Astrocyte (in vitro differentiated cells and primary cell): ENCODE measurements at regions not wholly inside any gene's neighbourhood (a gene's known extent, or its start where the extent isn't known, plus 50 kb on each side); places are given as distances from the start of the nearest gene placed in this dataset.

Experiments used
- DNase-seq: peaks from one replicate; pipeline ENCODE4 v3.0.0-alpha.2; 2010; ENCODE audit warnings: low read depth
- FAIRE-seq: peaks from 2 replicates; lab custom pipeline; 2011; peaks lifted over from hg19 to GRCh38; lab: Jason Lieb, UNC
- H2AFZ ChIP-seq: 2 replicates; pipeline ENCODE4 v1.6.0; 2012; ENCODE audit warnings: low read depth, low read length, inconsistent platforms
- H3K27ac ChIP-seq: 2 replicates; pipeline ENCODE4 v1.5.1; 2011; ENCODE audit warnings: low read depth, low read length, inconsistent platforms
- H3K27me3 ChIP-seq: 2 replicates; pipeline ENCODE4 v1.6.0; 2011; ENCODE audit warnings: low read length, inconsistent platforms; ENCODE audit not compliant: insufficient read depth
- H3K36me3 ChIP-seq: 2 replicates; pipeline ENCODE4 v1.5.1; 2011; ENCODE audit warnings: low read length, inconsistent platforms; ENCODE audit not compliant: insufficient read depth
- H3K4me1 ChIP-seq: 2 replicates; pipeline ENCODE4 v1.5.1; 2011; ENCODE audit warnings: low read length, inconsistent platforms; ENCODE audit not compliant: insufficient read depth
- H3K4me2 ChIP-seq: 2 replicates; pipeline ENCODE4 v1.6.0; 2012; ENCODE audit warnings: low read length, inconsistent platforms
- H3K4me3 ChIP-seq: 2 replicates; pipeline ENCODE4 v1.5.1; 2011; ENCODE audit warnings: low read depth, mild to moderate bottlenecking, low read length, inconsistent platforms; ENCODE audit not compliant: insufficient read depth
- H3K79me2 ChIP-seq: 2 replicates; pipeline ENCODE4 v1.6.0; 2012; ENCODE audit warnings: mild to moderate bottlenecking, low read length, inconsistent platforms; ENCODE audit not compliant: insufficient read depth
- H3K9ac ChIP-seq: 2 replicates; pipeline ENCODE4 v1.6.0; 2012; ENCODE audit warnings: mild to moderate bottlenecking, low read length, inconsistent platforms
- H3K9me3 ChIP-seq: 2 replicates; pipeline ENCODE4 v1.5.1; 2012; ENCODE audit warnings: low read depth, mild to moderate bottlenecking, low read length, inconsistent platforms; ENCODE audit not compliant: insufficient read depth
- H4K20me1 ChIP-seq: 2 replicates; pipeline ENCODE4 v1.6.0; 2012; ENCODE audit warnings: low read length, inconsistent platforms; ENCODE audit not compliant: insufficient read depth
- H3K27ac Mint-ChIP-seq: one replicate; pipeline ENCODE4 v1.8.0; 2021; ENCODE audit warnings: mild to moderate bottlenecking, mixed read lengths; ENCODE audit not compliant: unreplicated experiment
- H3K27me3 Mint-ChIP-seq: one replicate; pipeline ENCODE4 v1.8.0; 2021; ENCODE audit warnings: low read depth, mixed read lengths; ENCODE audit not compliant: unreplicated experiment
- H3K36me3 Mint-ChIP-seq: one replicate; pipeline ENCODE4 v1.8.0; 2021; ENCODE audit warnings: low read depth, mixed read lengths; ENCODE audit not compliant: unreplicated experiment
- H3K4me1 Mint-ChIP-seq: one replicate; pipeline ENCODE4 v1.8.0; 2021; ENCODE audit warnings: low read depth, mixed read lengths; ENCODE audit not compliant: unreplicated experiment
- H3K4me3 Mint-ChIP-seq: one replicate; pipeline ENCODE4 v1.8.0; 2021; ENCODE audit warnings: mild to moderate bottlenecking, moderate library complexity, mixed read lengths; ENCODE audit not compliant: unreplicated experiment
- H3K9me3 Mint-ChIP-seq: one replicate; pipeline ENCODE4 v1.8.0; 2021; ENCODE audit warnings: mild to moderate bottlenecking, mixed read lengths; ENCODE audit not compliant: unreplicated experiment
- CTCF ChIP-seq: IDR thresholded peaks from 2 replicates; pipeline ENCODE4 v1.5.1; 2011; ENCODE audit warnings: low read depth, mild to moderate bottlenecking, inconsistent platforms, low read length, moderate library complexity; ENCODE audit not compliant: insufficient read depth
- EZH2 ChIP-seq: IDR thresholded peaks from 2 replicates; pipeline ENCODE4 v1.6.1; 2012; ENCODE audit warnings: mild to moderate bottlenecking, low read length, inconsistent platforms; ENCODE audit not compliant: insufficient read depth

- DNase-seq (peak; percentile 58), FAIRE-seq (peak; percentile 52)
- H2AFZ ChIP-seq = no peak overlapping the region
- no peaks in the 10 kb centered on the region for H3K9me3 ChIP-seq
- Mint-ChIP-seq H3K4me3 (no peak overlapping the region), H3K9me3 (peaks cover 2% of the 10 kb centered on the region), H3K4me1 (peaks cover 46% of the 10 kb centered on the region), H3K36me3 (no peaks in the 10 kb centered on the region), H3K27ac (peak overlapping the region; percentile 87), H3K27me3 (no peaks in the 10 kb centered on the region)
- no peaks in the 10 kb centered on the region for H3K36me3 ChIP-seq
- H3K79me2 ChIP-seq = no peaks in the 10 kb centered on the region
- no peak overlapping the region for H3K4me3 ChIP-seq
- H3K27me3 ChIP-seq = no peaks in the 10 kb centered on the region
- peak overlapping the region; percentile 8 for H3K27ac ChIP-seq
- no peak overlapping the region for H3K9ac ChIP-seq
- H3K4me2 ChIP-seq = no peak overlapping the region
- H3K4me1 ChIP-seq = peaks cover 30% of the 10 kb centered on the region
- TF ChIP-seq CTCF (no peak), EZH2 (no peak)
- H4K20me1 ChIP-seq = no peaks in the 10 kb centered on the region
Measured at GRCh38 chr2:106963156-106963555, 77.2 kb upstream of the ST6GAL2 start.

- Mint-ChIP-seq H3K4me1 (peaks cover 46% of the 10 kb centered on the region), H3K27me3 (no peaks in the 10 kb centered on the region), H3K36me3 (no peaks in the 10 kb centered on the region), H3K9me3 (peaks cover 5% of the 10 kb centered on the region), H3K4me3 (no peak overlapping the region), H3K27ac (peak overlapping the region; percentile 87)
- H2AFZ ChIP-seq = no peak overlapping the region
- TF ChIP-seq EZH2 = no peak
- no peak for TF ChIP-seq CTCF
- no peak for FAIRE-seq
- H3K4me3 ChIP-seq = no peak overlapping the region
- H3K9me3 ChIP-seq = no peaks in the 10 kb centered on the region
- H3K9ac ChIP-seq = no peak overlapping the region
- H3K27me3 ChIP-seq = no peaks in the 10 kb centered on the region
- H3K4me1 ChIP-seq = peaks cover 30% of the 10 kb centered on the region
- H3K27ac ChIP-seq = no peak overlapping the region
- no peaks in the 10 kb centered on the region for H3K36me3 ChIP-seq
- H4K20me1 ChIP-seq = no peaks in the 10 kb centered on the region
- H3K4me2 ChIP-seq = no peak overlapping the region
- H3K79me2 ChIP-seq = no peaks in the 10 kb centered on the region
- DNase-seq = no peak
Measured at GRCh38 chr2:106963893-106964292, 77.9 kb upstream of the ST6GAL2 start.

- Histone ChIP-seq H3K4me2 (no peak overlapping the region), H4K20me1 (no peaks in the 10 kb centered on the region), H3K4me3 (no peak overlapping the region), H3K9me3 (no peaks in the 10 kb centered on the region), H3K9ac (no peak overlapping the region), H3K27me3 (no peaks in the 10 kb centered on the region), H3K79me2 (no peaks in the 10 kb centered on the region), H3K36me3 (no peaks in the 10 kb centered on the region), H3K27ac (no peak overlapping the region), H3K4me1 (peaks cover 29% of the 10 kb centered on the region), H2AFZ (no peak overlapping the region)
- no peak for DNase-seq
- Mint-ChIP-seq H3K9me3 (peaks cover 5% of the 10 kb centered on the region), H3K27me3 (no peaks in the 10 kb centered on the region), H3K4me1 (peaks cover 37% of the 10 kb centered on the region), H3K27ac (no peak overlapping the region), H3K4me3 (no peak overlapping the region), H3K36me3 (no peaks in the 10 kb centered on the region)
- TF ChIP-seq EZH2 (no peak), CTCF (no peak)
- FAIRE-seq = no peak
Measured at GRCh38 chr2:106965611-106966010, 79.6 kb upstream of the ST6GAL2 start.
